K562 (cell line): ENCODE measurements at regions not wholly inside any gene's neighbourhood (a gene's known extent, or its start where the extent isn't known, plus 50 kb on each side); places are given as distances from the start of the nearest gene placed in this dataset.
"Not testable (repeated sequence)": the region's sequence is repeated elsewhere in the genome, so short reads cannot be mapped to it uniquely, and the experiment has no call there.

Experiments
- ATAC-seq: fragments of 200-7000 bp; cut with Tn5 transposase; 3 replicates; pipeline ENCODE4 v1.9.1; 2020; ENCODE audit warnings: moderate library complexity
- BruUV-seq: library from RNA; stranded (reverse); fragments of 400-500 nt; replicated peaks from 2 replicates; lab custom pipeline; 2021; lab: Mats Ljungman, UMichigan
- CTCF ChIA-PET: fragments of 300-600 bp; formaldehyde crosslinking; extraction: SDS; loops from one replicate; lab custom pipeline; 2021; ENCODE audit warnings: low intra/inter-chr PET ratio; lab: Yijun Ruan, JAX
- POLR2A ChIA-PET: fragments of 300-600, 350-650 bp; sonication (Branson Sonifier 250); formaldehyde crosslinking; extraction: SDS; loops from one replicate; lab custom pipeline; 2021; ENCODE audit warnings: antibody characterized with exemption, inconsistent platforms; lab: Yijun Ruan, JAX
- DNase-seq, 4 experiments: peaks; one replicate each; pipeline versions ENCODE4 v3.0.0 to v3.0.0-alpha.2; 2011 to 2018; ENCODE audit warnings: low spot score in 3 of 4, mixed read lengths in 3 of 4; ENCODE audit errors: extremely low read depth in 1 of 4
- FAIRE-seq: peaks from 2 replicates; lab custom pipeline; 2011; peaks lifted over from hg19 to GRCh38; lab: Jason Lieb, UNC
- H2AFZ ChIP-seq: 2 replicates; pipeline ENCODE4 v1.6.0; 2011; ENCODE audit warnings: low read depth, low read length, control low read depth, inconsistent platforms
- H3K27ac ChIP-seq: fragments of 200-600 bp; 3 replicates; pipeline ENCODE4 v1.8.0; 2011; ENCODE audit warnings: low read depth, mild to moderate bottlenecking, control low read depth, inconsistent platforms, low read length, moderate library complexity, mixed read lengths; ENCODE audit errors: extremely low read depth
- H3K27me3 ChIP-seq, 2 experiments: fragments of 300-600 bp in 1 of 2; 2 replicates in 1 of 2; 3 replicates in 1 of 2; pipeline versions ENCODE4 v1.6.0 to v1.8.0; 2011; ENCODE audit warnings: inconsistent platforms in 2 of 2, low read length in 2 of 2, mild to moderate bottlenecking in 1 of 2, mixed read lengths in 1 of 2, moderate library complexity in 1 of 2; ENCODE audit not compliant: control insufficient read depth in 2 of 2, insufficient read depth in 2 of 2
- H3K36me3 ChIP-seq: fragments of 300-600 bp; 3 replicates; pipeline ENCODE4 v1.8.0; 2011; ENCODE audit warnings: mild to moderate bottlenecking, low read length, inconsistent platforms; ENCODE audit not compliant: control insufficient read depth, insufficient read depth
- H3K4me1 ChIP-seq, 2 experiments: fragments of 200-600 bp in 1 of 2; replicated peaks in 1 of 2; 2 replicates in 1 of 2; 3 replicates in 1 of 2; pipeline versions ENCODE4 v1.5.1 to v1.8.0; 2011; ENCODE audit warnings: inconsistent platforms in 2 of 2, low read length in 2 of 2, mild to moderate bottlenecking in 1 of 2, mixed read lengths in 1 of 2, moderate library complexity in 1 of 2; ENCODE audit not compliant: control insufficient read depth in 2 of 2, insufficient read depth in 2 of 2
- H3K4me2 ChIP-seq: 2 replicates; pipeline ENCODE4 v1.6.1; 2011; ENCODE audit warnings: low read length, control low read depth, inconsistent platforms, mixed read lengths; ENCODE audit not compliant: insufficient read depth
- H3K4me3 ChIP-seq: fragments of 200-600 bp; sonication (generic), shearing (Covaris generic); 2 replicates; pipeline ENCODE4 v1.5.1; 2016; ENCODE audit warnings: control low read depth, inconsistent platforms
- H3K79me2 ChIP-seq: fragments of 200-600 bp; 3 replicates; pipeline ENCODE4 v1.8.0; 2011; ENCODE audit warnings: low read length, inconsistent platforms; ENCODE audit not compliant: control insufficient read depth, insufficient read depth
- H3K9ac ChIP-seq, 2 experiments: 2 replicates each; pipeline versions ENCODE4 v1.6.0 to v1.6.1; 2011; ENCODE audit warnings: low read depth in 2 of 2, low read length in 2 of 2, control low read depth in 1 of 2, inconsistent platforms in 1 of 2, mild to moderate bottlenecking in 1 of 2, mixed read lengths in 1 of 2; ENCODE audit not compliant: insufficient read depth in 1 of 2
- H3K9me1 ChIP-seq: one replicate; pipeline ENCODE4 v1.6.0; 2011; ENCODE audit warnings: inconsistent platforms, mild to moderate bottlenecking, low read length, moderate library complexity; ENCODE audit not compliant: control insufficient read depth, insufficient read depth
- H3K9me3 ChIP-seq: replicated peaks from 2 replicates; pipeline ENCODE4 v1.5.1; 2011; ENCODE audit warnings: low read depth, low read length, inconsistent platforms; ENCODE audit not compliant: control insufficient read depth, insufficient read depth
- H4K20me1 ChIP-seq: replicated peaks from 2 replicates; pipeline ENCODE4 v1.6.1; 2011; ENCODE audit warnings: low read length, inconsistent platforms, mixed read lengths; ENCODE audit not compliant: control insufficient read depth, insufficient read depth
- MTA1 ChIP-seq: fragments of 450-650 bp; IDR thresholded peaks from 2 replicates; pipeline ENCODE4 v1.6.1; 2017; ENCODE audit warnings: borderline replicate concordance
- WGBS: fragments of 100-300 bp; shearing (Covaris generic); methylation state at CpG from one replicate; pipeline ENCODE4 v1.1.6; 2016; ENCODE audit warnings: low coverage, mixed read lengths; ENCODE audit not compliant: insufficient coverage; ENCODE audit errors: missing lambda C conversion rate; 5-methylcytosine and 5-hydroxymethylcytosine counted together
- in situ Hi-C: fragments of 300-500 bp; cut with MboI; formaldehyde crosslinking; loops from 4 replicates; pipeline ENCODE4 v1.15.0; 2018; ENCODE audit warnings: inconsistent platforms, mixed read lengths
- intact Hi-C: fragments of 100-400 bp; cut with micrococcal nuclease; formaldehyde crosslinking; loops from 2 replicates; pipeline ENCODE4 v1.14.2; 2022

DNA sequence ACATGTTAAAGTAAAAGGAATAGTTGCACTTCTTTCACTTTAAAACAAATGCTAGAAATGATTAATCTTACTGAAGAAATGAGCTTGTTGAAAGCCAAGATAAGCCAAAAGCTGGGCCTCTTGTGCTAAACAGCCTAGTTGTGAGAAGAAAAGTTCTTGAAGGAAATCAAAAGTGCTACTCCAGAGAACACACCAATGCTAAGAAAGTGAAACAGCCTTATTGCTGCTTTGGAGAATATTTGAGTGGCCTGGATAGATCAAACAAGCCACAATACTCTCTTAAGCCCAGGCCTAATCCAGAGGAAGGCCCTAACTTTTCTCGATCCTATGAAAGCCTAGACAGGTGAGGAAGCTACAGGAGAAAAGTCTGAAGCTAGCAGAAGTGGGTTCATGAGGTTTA is 967.9 kb upstream of the INTU start:
- in situ Hi-C loops (no loop called here), intact Hi-C loops (no loop called here)
- no peak overlapping the region for H2AFZ ChIP-seq
- H3K4me1 ChIP-seq, result peaks cover 2 to 14% of the 10 kb centered on the region in 2 experiments; a peak in 3 of 5 replicates
- ChIA-PET CTCF (no interaction called here), POLR2A (interaction anchor here (0.5 to 1.5 kb wide), 2 partner anchors 60 to 848 kb away, joined by 3 read pairs; no protein-coding TSS in a partner anchor)
- no peak for ATAC-seq
- peaks cover 22% of the 10 kb centered on the region; the same call in 2 of the 3 replicates for H3K36me3 ChIP-seq
- TF ChIP-seq MTA1, result no peak
- H3K9ac ChIP-seq, result no peak overlapping the region
- no peak for FAIRE-seq
- no peak overlapping the region for H3K27ac ChIP-seq
- H3K27me3 ChIP-seq, result no peaks in the 10 kb centered on the region
- H4K20me1 ChIP-seq, result 0 out of 2 replicates have a peak, but pooled peaks cover 4% of the 10 kb centered on the region
- no peak overlapping the region for H3K4me3 ChIP-seq
- no TSS peak for BruUV-seq
- WGBS, result 45% methylated on average over 1 of the region's 1 CpG
- peaks cover 91% of the 10 kb centered on the region for H3K79me2 ChIP-seq
- H3K9me1 ChIP-seq, result no peaks in the 10 kb centered on the region
- no peak for DNase-seq
- H3K9me3 ChIP-seq, result no peaks in the 10 kb centered on the region
- H3K4me2 ChIP-seq, result no peak overlapping the region

DNA sequence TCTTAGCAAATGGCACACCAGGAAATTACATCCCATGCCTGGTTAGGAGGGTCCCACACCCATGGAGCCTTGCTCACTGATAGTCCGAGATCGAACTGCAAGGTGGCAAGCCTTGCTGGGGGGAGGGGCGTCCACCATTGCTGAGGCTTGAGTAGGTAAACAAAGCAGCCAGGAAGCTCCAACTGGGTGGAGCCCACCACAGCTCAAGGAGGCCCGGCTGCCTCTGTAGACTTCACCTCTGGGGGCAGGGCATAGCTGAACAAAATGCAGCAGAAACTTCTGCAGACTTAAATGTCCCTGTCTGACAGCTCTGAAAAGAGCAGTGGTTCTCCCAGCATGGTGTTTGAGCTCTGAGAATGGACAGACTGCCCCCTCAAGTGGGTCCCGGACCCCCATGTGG is 962.7 kb upstream of the INTU start:
- H3K27me3 ChIP-seq, H3K4me1 ChIP-seq, ATAC-seq, BruUV-seq, H3K27ac ChIP-seq, CTCF ChIA-PET, DNase-seq, H3K4me2 ChIP-seq, H2AFZ ChIP-seq, H3K9ac ChIP-seq, H3K9me3 ChIP-seq, H3K9me1 ChIP-seq, H3K4me3 ChIP-seq, H4K20me1 ChIP-seq, intact Hi-C loops, in situ Hi-C loops, FAIRE-seq, POLR2A ChIA-PET: not testable (repeated sequence)
- peaks cover 24% of the 10 kb centered on the region; the same call in 2 of the 3 replicates for H3K36me3 ChIP-seq
- 57% methylated on average over 4 of the region's 5 CpGs for WGBS
- H3K79me2 ChIP-seq, result peaks cover 77% of the 10 kb centered on the region
